PC-9 (cell line): ENCODE measurements at regions not wholly inside any gene's neighbourhood (a gene's known extent, or its start where the extent isn't known, plus 50 kb on each side); places are given as distances from the start of the nearest gene placed in this dataset.

ENCODE experiments used
- BruUV-seq: library from RNA; stranded (reverse); fragments of 400-500 nt; replicated peaks from 2 replicates; lab custom pipeline; 2021; lab: Mats Ljungman, UMichigan
- CTCF ChIA-PET: fragments of 300-600 bp; sonication (Branson Sonifier 250); formaldehyde crosslinking; loops from one replicate; lab custom pipeline; 2022; ENCODE audit warnings: antibody characterized with exemption; lab: Charles Lee
- POLR2A ChIA-PET: fragments of 300-600 bp; sonication (Branson Sonifier 250); formaldehyde crosslinking; loops from one replicate; lab custom pipeline; 2022; ENCODE audit warnings: antibody characterized with exemption; ENCODE audit not compliant: unreplicated experiment; lab: Charles Lee
- DNase-seq, 2 experiments: peaks; one replicate each; pipeline versions ENCODE4 v3.0.0 to v3.0.0-alpha.2; 2015 to 2022; ENCODE audit warnings: mixed read lengths in 1 of 2
- H2AFZ ChIP-seq: fragments of 200-600 bp; sonication (generic); 2 replicates; pipeline ENCODE4 v1.8.1; 2017; ENCODE audit warnings: antibody characterized with exemption
- H3F3A ChIP-seq: fragments of 200-600 bp; sonication (generic); 2 replicates; pipeline ENCODE4 v1.8.1; 2017; ENCODE audit warnings: antibody characterized with exemption, mild to moderate bottlenecking, low read depth; ENCODE audit not compliant: insufficient read depth
- H3K27ac ChIP-seq: fragments of 200-600 bp; sonication (generic); 2 replicates; pipeline ENCODE4 v1.6.1; 2016; ENCODE audit warnings: mixed run types
- H3K27me3 ChIP-seq: fragments of 200-600 bp; sonication (generic); 2 replicates; pipeline ENCODE4 v1.6.1; 2016; ENCODE audit warnings: low read depth, mixed run types; ENCODE audit not compliant: insufficient read depth
- H3K36me3 ChIP-seq: fragments of 200-600 bp; sonication (generic); 2 replicates; pipeline ENCODE4 v1.6.1; 2016; ENCODE audit warnings: low read depth, mixed run types
- H3K4me1 ChIP-seq: fragments of 200-600 bp; sonication (generic); replicated peaks from 2 replicates; pipeline ENCODE4 v1.6.1; 2016; ENCODE audit warnings: mixed run types; ENCODE audit not compliant: insufficient read depth
- H3K4me2 ChIP-seq: fragments of 200-600 bp; sonication (generic); 2 replicates; pipeline ENCODE4 v1.6.1; 2017; ENCODE audit warnings: mixed run types
- H3K4me3 ChIP-seq: fragments of 200-600 bp; sonication (generic); 2 replicates; pipeline ENCODE4 v1.6.1; 2016; ENCODE audit warnings: mixed run types
- H3K79me2 ChIP-seq: fragments of 200-600 bp; sonication (generic); 2 replicates; pipeline ENCODE4 v1.6.1; 2017; ENCODE audit warnings: low read depth, mixed run types
- H3K9me2 ChIP-seq: fragments of 200-600 bp; sonication (generic); 2 replicates; pipeline ENCODE4 v1.8.1; 2017; ENCODE audit warnings: mild to moderate bottlenecking; ENCODE audit not compliant: insufficient read depth
- H3K9me3 ChIP-seq: fragments of 200-600 bp; sonication (generic); 2 replicates; pipeline ENCODE4 v1.8.1; 2016; ENCODE audit warnings: low read depth; ENCODE audit not compliant: insufficient read depth
- H4K20me1 ChIP-seq: fragments of 200-600 bp; sonication (generic); 2 replicates; pipeline ENCODE4 v1.8.1; 2017; ENCODE audit not compliant: insufficient read depth
- EZH2 ChIP-seq: fragments of 200-600 bp; sonication (generic); IDR thresholded peaks from 2 replicates; pipeline ENCODE4 v1.8.0; 2017; ENCODE audit warnings: antibody characterized with exemption, low read depth
- intact Hi-C: fragments of 100-400 bp; cut with micrococcal nuclease; formaldehyde crosslinking; loops from one replicate; pipeline ENCODE4 v1.10.0; 2022; ENCODE audit not compliant: unreplicated experiment
- TF ChIP-seq, protein P1 (sequence below): fragments of 200-600 bp; sonication (generic); conservative IDR thresholded peaks from 2 replicates; pipeline ENCODE4 v1.6.1; 2017; ENCODE audit warnings: mixed run types, antibody characterized with exemption, mild to moderate bottlenecking, moderate library complexity

- CTCF ChIA-PET: no interaction called here
- intact Hi-C loops: no loop called here
- no peaks in the 10 kb centered on the region for H3K9me2 ChIP-seq
- no peak overlapping the region for H2AFZ ChIP-seq
- no peaks in the 10 kb centered on the region for H3K79me2 ChIP-seq
- H3K4me3 ChIP-seq: no peak overlapping the region
- DNase-seq: no peak
- no peaks in the 10 kb centered on the region for H3K4me1 ChIP-seq
- no peaks in the 10 kb centered on the region for H4K20me1 ChIP-seq
- peaks cover 64% of the 10 kb centered on the region for H3K27me3 ChIP-seq
- H3K9me3 ChIP-seq: no peaks in the 10 kb centered on the region
- TF ChIP-seq, protein P1, sequence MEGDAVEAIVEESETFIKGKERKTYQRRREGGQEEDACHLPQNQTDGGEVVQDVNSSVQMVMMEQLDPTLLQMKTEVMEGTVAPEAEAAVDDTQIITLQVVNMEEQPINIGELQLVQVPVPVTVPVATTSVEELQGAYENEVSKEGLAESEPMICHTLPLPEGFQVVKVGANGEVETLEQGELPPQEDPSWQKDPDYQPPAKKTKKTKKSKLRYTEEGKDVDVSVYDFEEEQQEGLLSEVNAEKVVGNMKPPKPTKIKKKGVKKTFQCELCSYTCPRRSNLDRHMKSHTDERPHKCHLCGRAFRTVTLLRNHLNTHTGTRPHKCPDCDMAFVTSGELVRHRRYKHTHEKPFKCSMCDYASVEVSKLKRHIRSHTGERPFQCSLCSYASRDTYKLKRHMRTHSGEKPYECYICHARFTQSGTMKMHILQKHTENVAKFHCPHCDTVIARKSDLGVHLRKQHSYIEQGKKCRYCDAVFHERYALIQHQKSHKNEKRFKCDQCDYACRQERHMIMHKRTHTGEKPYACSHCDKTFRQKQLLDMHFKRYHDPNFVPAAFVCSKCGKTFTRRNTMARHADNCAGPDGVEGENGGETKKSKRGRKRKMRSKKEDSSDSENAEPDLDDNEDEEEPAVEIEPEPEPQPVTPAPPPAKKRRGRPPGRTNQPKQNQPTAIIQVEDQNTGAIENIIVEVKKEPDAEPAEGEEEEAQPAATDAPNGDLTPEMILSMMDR: no peak
- no peak for TF ChIP-seq EZH2
- no peak overlapping the region for H3K27ac ChIP-seq
- no peak overlapping the region for H3K4me2 ChIP-seq
- no peaks in the 10 kb centered on the region for H3K36me3 ChIP-seq
- no TSS peak for BruUV-seq
- H3F3A ChIP-seq: no peaks in the 10 kb centered on the region
- POLR2A ChIA-PET: no interaction called here
Measured at GRCh38 chr6:159510141-159510540, 182.9 kb downstream of the SOD2 start.

- Histone ChIP-seq H3K9me2 (no peaks in the 10 kb centered on the region), H3K36me3 (no peaks in the 10 kb centered on the region), H2AFZ (no peak overlapping the region), H3F3A (no peaks in the 10 kb centered on the region), H4K20me1 (no peaks in the 10 kb centered on the region), H3K4me1 (no peaks in the 10 kb centered on the region), H3K4me2 (no peak overlapping the region), H3K27me3 (peaks cover 71% of the 10 kb centered on the region), H3K79me2 (no peaks in the 10 kb centered on the region), H3K9me3 (no peaks in the 10 kb centered on the region), H3K27ac (no peak overlapping the region), H3K4me3 (no peak overlapping the region)
- ChIA-PET POLR2A (no interaction called here), CTCF (no interaction called here)
- DNase-seq: no peak
- BruUV-seq: no TSS peak
- TF ChIP-seq, protein P1: no peak
- TF ChIP-seq EZH2: no peak
- intact Hi-C loops: no loop called here
Measured at GRCh38 chr6:159508931-159509330, 184.1 kb downstream of the SOD2 start.

GRCh38 chr6:159506048-159506447 lies 187.0 kb downstream of the SOD2 start:
- Histone ChIP-seq H3K4me2 (no peak overlapping the region), H3K27ac (no peak overlapping the region), H3K9me3 (no peaks in the 10 kb centered on the region), H3K27me3 (peaks cover 57% of the 10 kb centered on the region), H3K4me1 (no peaks in the 10 kb centered on the region), H3K4me3 (no peak overlapping the region), H3K79me2 (no peaks in the 10 kb centered on the region), H3F3A (no peaks in the 10 kb centered on the region), H3K36me3 (no peaks in the 10 kb centered on the region), H4K20me1 (no peaks in the 10 kb centered on the region), H2AFZ (no peak overlapping the region), H3K9me2 (no peaks in the 10 kb centered on the region)
- TF ChIP-seq, protein P1: no peak
- no peak for TF ChIP-seq EZH2
- intact Hi-C loops: no loop called here
- ChIA-PET POLR2A (no interaction called here), CTCF (no interaction called here)
- no peak for DNase-seq
- BruUV-seq: no TSS peak
